CD4-positive, alpha-beta T cell treated with Interferon gamma for 1 hour (primary cell): ENCODE measurements at regions not wholly inside any gene's neighbourhood (a gene's known extent, or its start where the extent isn't known, plus 50 kb on each side); places are given as distances from the start of the nearest gene placed in this dataset.
"Not testable (repeated sequence)": the region's sequence is repeated elsewhere in the genome, so short reads cannot be mapped to it uniquely, and the experiment has no call there.

Experiments used
- DNase-seq: peaks from one replicate; pipeline ENCODE4 v3.0.0-alpha.2; 2020

- no peak for DNase-seq
These were observed 280.0 kb downstream of the MEX3B start for GRCh38 chr15:81765816-81766215.

GRCh38 chr15:81763304-81763703 lies 282.5 kb downstream of the MEX3B start:
- DNase-seq = no peak

GRCh38 chr15:81760686-81761085 lies 285.1 kb downstream of the MEX3B start:
- DNase-seq = no peak

- DNase-seq = no peak
These were observed 287.0 kb downstream of the MEX3B start for GRCh38 chr15:81758818-81759284.

GRCh38 chr15:81755626-81756025 lies 290.2 kb downstream of the MEX3B start:
- no peak for DNase-seq

- no peak for DNase-seq
These were observed 291.7 kb downstream of the MEX3B start for GRCh38 chr15:81754078-81754477.

GRCh38 chr15:81752974-81753373 lies 292.8 kb downstream of the MEX3B start:
- DNase-seq = no peak

GRCh38 chr15:81752546-81752942 lies 293.3 kb downstream of the MEX3B start:
- no peak for DNase-seq

GRCh38 chr15:81751816-81752545 lies 293.8 kb downstream of the MEX3B start:
- no peak for DNase-seq

GRCh38 chr15:81751256-81751655 lies 294.6 kb downstream of the MEX3B start:
- no peak for DNase-seq

GRCh38 chr15:81749716-81750375 lies 296.0 kb downstream of the MEX3B start:
- DNase-seq = no peak

GRCh38 chr15:81747482-81747881 lies 298.3 kb downstream of the MEX3B start:
- DNase-seq = no peak

GRCh38 chr15:81747026-81747425 lies 298.8 kb downstream of the MEX3B start:
- DNase-seq = no peak

- DNase-seq = no peak
These were observed 301.5 kb downstream of the MEX3B start for GRCh38 chr15:81744364-81744763.

- DNase-seq = no peak
These were observed 305.4 kb downstream of the MEX3B start for GRCh38 chr15:81740416-81740815.

GRCh38 chr15:81729340-81729739 lies 316.5 kb downstream of the MEX3B start:
- no peak for DNase-seq

GRCh38 chr15:81728726-81729125 lies 317.1 kb downstream of the MEX3B start:
- DNase-seq = no peak

- DNase-seq = no peak
These were observed 320.2 kb downstream of the MEX3B start for GRCh38 chr15:81725590-81725989.

GRCh38 chr15:81724536-81724935 lies 321.3 kb downstream of the MEX3B start:
- DNase-seq = no peak

- no peak for DNase-seq
These were observed 322.1 kb downstream of the MEX3B start for GRCh38 chr15:81723701-81724100.

- no peak for DNase-seq
These were observed 322.6 kb downstream of the MEX3B start for GRCh38 chr15:81723113-81723651.

- DNase-seq = not testable (repeated sequence)
These were observed 329.4 kb downstream of the MEX3B start for GRCh38 chr15:81716468-81716867.

- no peak for DNase-seq
These were observed 335.5 kb downstream of the MEX3B start for GRCh38 chr15:81710328-81710727.

GRCh38 chr15:81706816-81707346 lies 332.9 kb upstream of the TMC3 start:
- not testable (repeated sequence) for DNase-seq
